ENCODE measurements at regions not wholly inside any gene's neighbourhood (a gene's known extent, or its start where the extent isn't known, plus 50 kb on each side); places are given as distances from the start of the nearest gene placed in this dataset.
"Not testable (repeated sequence)": the region's sequence is repeated elsewhere in the genome, so short reads cannot be mapped to it uniquely, and the experiment has no call there.

DNA sequence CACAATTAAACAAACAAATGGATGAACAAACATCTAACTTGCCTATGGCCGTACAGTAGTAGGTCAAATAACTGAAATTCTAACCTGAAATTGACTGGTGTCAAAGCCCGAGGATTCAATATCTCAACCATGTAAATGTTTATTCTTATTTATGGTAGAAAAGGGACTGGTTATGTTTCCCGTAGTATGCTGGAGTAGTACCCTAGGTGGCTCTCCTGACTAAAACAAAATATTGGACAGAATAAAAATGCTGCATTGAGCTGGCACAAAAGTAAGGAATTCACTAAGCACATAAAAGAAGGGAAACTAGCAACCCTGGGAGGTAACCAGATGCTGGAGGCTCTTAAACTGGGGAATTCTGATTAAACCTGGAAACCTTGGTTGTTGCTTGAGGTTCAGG lies 117.1 kb upstream of the PREP start:
- CTCF ChIA-PET, result no interaction called here
- H3K4me3 Mint-ChIP-seq, result no peak overlapping the region
- no peak for DNase-seq
- H3K9me3 Mint-ChIP-seq, result no peaks in the 10 kb centered on the region
- no peaks in the 10 kb centered on the region for H3K36me3 Mint-ChIP-seq
- no peaks in the 10 kb centered on the region for H3K4me1 Mint-ChIP-seq
- H3K27me3 Mint-ChIP-seq, result peaks cover 5% of the 10 kb centered on the region
- H3K27ac Mint-ChIP-seq, result no peak overlapping the region

DNA sequence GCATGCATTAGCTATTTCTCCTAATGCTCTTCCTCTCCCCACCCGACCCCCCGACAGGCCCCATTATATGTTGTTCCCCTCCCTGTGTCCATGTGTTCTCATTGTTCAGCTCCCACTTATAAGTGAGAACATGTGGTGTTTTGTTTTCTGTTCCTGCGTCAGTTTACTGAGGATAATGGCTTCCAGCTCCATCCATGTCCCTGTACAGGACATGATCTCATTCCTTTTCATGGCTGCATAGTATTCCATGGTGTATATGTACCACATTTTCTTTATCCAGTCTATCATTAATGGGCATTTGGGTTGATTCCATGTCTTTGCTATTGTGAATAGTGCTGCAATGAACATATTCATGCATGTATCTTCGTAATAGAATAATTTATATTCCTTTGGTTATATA lies 116.1 kb upstream of the PREP start:
- H3K9me3 Mint-ChIP-seq, H3K27ac Mint-ChIP-seq, H3K36me3 Mint-ChIP-seq, CTCF ChIA-PET, H3K4me3 Mint-ChIP-seq, H3K27me3 Mint-ChIP-seq, H3K4me1 Mint-ChIP-seq, DNase-seq: not testable (repeated sequence)

DNA sequence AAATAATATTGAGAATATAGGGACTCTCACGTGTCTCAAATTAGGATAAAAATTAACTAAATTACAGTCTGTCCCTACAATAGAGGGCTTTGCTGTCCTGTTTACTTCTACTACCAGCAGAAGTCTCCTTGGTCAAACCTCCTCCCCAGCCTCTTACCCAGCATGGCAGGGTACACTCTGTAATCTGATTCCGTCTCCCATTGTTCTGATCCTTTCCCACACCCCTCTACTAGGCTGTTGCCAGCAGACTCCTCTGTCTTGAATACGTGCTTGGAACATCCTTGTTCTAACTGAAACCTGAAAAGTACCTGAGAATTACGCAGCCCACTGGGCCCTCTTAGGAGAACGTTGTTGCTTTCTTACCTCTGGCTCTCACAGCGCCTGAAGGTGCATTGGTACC lies 112.2 kb upstream of the PREP start:
- Mint-ChIP-seq H3K4me3 (no peak overlapping the region), H3K27ac (no peak overlapping the region), H3K9me3 (no peaks in the 10 kb centered on the region), H3K4me1 (no peaks in the 10 kb centered on the region), H3K36me3 (no peaks in the 10 kb centered on the region), H3K27me3 (peaks cover 19% of the 10 kb centered on the region)
- CTCF ChIA-PET, result no interaction called here
- DNase-seq, result no peak

DNA sequence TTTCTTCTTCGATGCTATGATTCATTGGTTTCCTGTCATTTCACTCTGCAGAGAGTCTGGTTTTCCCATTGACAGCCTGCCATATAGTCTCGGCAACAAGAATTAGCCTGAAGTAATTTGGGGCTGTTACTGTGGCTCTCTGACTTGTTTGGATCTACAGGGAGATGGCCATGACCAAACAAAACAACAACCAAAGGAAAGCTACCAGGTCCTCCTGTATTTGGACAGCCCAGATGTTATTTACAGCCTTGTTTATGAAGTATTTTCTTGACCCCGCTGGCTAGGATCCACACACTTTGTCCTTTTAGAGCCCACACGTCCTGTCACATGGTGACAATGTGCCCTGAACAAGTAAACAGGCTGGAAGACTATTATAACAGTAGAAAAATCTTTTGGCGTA lies 111.4 kb upstream of the PREP start:
- Mint-ChIP-seq H3K27me3 (peaks cover 19% of the 10 kb centered on the region), H3K4me3 (no peak overlapping the region), H3K9me3 (no peaks in the 10 kb centered on the region), H3K36me3 (no peaks in the 10 kb centered on the region), H3K4me1 (no peaks in the 10 kb centered on the region), H3K27ac (no peak overlapping the region)
- CTCF ChIA-PET, result no interaction called here
- DNase-seq, result no peak

DNA sequence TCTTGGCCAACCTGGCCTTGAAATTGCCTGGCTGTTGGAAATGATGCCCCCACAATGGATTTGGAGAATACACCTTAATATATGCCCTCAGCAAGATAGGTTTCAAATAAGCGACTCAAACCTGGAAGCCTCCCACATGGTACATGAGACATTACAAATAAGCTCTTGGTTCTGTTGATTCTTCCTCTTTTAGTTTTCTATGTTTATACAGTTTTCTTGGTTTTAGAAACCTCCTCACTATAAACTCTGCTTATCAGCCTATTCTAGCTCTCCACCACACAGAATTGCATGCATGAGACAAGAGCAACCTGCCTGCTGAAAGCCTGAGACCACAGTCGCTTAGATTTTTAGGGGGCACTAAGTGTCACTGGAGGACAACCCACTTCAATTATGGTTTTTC lies 108.8 kb upstream of the PREP start:
- H3K27me3 Mint-ChIP-seq, result peaks cover 16% of the 10 kb centered on the region
- CTCF ChIA-PET, result no interaction called here
- H3K4me3 Mint-ChIP-seq, result no peak overlapping the region
- H3K27ac Mint-ChIP-seq, result no peak overlapping the region
- no peaks in the 10 kb centered on the region for H3K4me1 Mint-ChIP-seq
- H3K36me3 Mint-ChIP-seq, result no peaks in the 10 kb centered on the region
- H3K9me3 Mint-ChIP-seq, result no peaks in the 10 kb centered on the region
- DNase-seq, result no peak

DNA sequence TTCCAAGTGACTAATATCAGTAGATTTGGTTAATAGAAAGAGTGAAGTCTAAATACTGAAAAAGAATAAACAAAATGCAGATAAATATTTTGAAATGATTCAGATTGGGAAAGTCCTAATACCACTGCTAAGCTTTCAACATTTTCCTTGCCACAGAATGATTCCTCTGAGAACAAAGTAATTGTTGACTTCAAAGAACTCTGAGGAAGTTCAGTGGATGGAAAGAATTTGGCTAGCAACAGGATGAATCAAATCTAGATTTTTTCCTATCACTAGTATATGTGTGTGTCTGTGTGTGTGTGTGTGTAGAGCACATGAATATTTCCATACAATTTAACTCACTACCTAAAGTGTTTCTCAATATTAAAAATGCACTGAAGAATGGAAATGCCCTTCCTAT lies 107.9 kb upstream of the PREP start:
- H3K4me3 Mint-ChIP-seq, result no peak overlapping the region
- no peaks in the 10 kb centered on the region for H3K9me3 Mint-ChIP-seq
- H3K4me1 Mint-ChIP-seq, result no peaks in the 10 kb centered on the region
- CTCF ChIA-PET, result no interaction called here
- H3K27me3 Mint-ChIP-seq, result peaks cover 19% of the 10 kb centered on the region
- DNase-seq, result no peak
- H3K27ac Mint-ChIP-seq, result no peak overlapping the region
- H3K36me3 Mint-ChIP-seq, result no peaks in the 10 kb centered on the region

DNA sequence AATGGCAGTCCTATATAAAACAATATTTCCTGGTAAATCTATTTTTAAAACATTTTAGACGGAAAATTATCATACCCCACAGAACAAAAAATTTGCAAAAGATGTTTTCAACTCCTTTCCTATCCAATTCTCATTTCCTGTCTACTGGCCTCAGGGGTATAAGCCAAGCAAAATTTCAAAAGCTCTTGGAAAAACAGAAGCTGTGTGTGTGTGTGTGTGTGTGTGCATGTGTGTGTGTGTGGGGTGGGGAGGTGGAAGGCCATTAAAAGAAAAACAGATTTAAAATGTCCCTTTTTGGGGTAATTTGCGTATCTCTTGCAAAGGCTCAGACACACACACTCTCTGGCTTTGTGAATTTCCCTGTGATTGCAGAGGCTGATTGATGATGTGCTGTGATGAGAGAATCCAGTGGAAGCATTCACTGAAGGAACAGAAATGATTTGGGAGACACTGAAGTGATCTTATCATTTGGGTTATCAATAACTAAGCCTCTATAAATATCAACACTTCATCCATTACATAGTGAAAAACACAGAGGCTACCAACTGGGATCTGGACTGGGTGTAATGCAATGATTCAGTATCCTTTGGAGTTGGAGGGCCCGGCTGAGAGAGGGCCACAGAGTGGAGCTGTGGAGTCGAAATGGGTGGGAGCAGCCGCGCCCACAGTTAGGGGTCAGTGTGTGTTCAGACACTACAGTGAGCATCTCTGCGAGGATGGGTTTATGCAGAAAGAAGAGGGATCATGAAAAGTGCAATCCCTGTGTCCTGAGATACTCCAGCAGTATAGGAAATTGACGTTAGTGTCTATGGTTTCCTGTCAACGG lies 106.8 kb upstream of the PREP start:
- no peak overlapping the region for H3K27ac Mint-ChIP-seq
- no peaks in the 10 kb centered on the region for H3K9me3 Mint-ChIP-seq
- no peak overlapping the region for H3K4me3 Mint-ChIP-seq
- no peaks in the 10 kb centered on the region for H3K4me1 Mint-ChIP-seq
- no peaks in the 10 kb centered on the region for H3K36me3 Mint-ChIP-seq
- CTCF ChIA-PET, result no interaction called here
- peaks cover 20% of the 10 kb centered on the region for H3K27me3 Mint-ChIP-seq
- DNase-seq, result no peak

DNA sequence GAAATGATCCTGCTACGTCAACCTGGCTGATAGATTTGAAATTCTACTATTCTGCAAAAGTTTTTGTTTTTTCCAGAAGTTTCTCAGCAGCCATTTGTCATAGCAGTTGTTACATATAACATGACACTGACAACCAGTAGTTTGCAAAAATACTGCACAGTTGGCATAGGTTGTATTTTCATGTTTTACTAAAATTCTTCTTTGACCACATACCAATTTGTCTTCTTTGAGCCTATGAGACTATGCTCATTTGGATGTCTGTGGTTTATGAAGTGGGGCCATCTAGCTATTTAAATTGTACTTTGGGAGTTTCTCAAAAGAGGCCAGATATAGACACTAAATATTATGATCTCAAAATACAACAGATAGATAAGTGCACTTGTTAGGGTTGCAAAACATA lies 104.9 kb upstream of the PREP start:
- Mint-ChIP-seq H3K27ac (no peak overlapping the region), H3K4me3 (no peak overlapping the region), H3K9me3 (no peaks in the 10 kb centered on the region), H3K4me1 (no peaks in the 10 kb centered on the region), H3K36me3 (no peaks in the 10 kb centered on the region), H3K27me3 (peaks cover 17% of the 10 kb centered on the region)
- CTCF ChIA-PET, result no interaction called here
- no peak for DNase-seq

DNA sequence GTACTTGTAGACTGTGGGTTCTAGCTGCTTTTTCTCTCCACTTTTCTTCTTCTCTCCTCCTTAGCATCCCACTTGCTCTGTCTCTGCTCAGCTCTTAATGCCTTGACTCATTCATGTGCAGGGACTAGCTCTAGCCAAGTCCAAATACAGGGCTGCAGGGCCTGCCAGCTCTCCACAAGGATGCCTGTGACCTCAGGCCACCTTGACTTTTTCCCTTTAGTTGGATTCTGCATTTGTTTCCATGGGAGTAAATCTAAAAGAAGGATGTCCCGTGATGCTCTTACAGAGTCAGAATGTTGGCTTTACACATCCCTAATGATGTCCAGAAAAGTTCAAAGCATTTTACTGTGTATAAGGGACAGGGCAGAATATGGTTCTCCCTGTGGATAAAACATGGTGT lies 101.8 kb upstream of the PREP start:
- Mint-ChIP-seq H3K4me1 (no peaks in the 10 kb centered on the region), H3K4me3 (no peak overlapping the region), H3K36me3 (no peaks in the 10 kb centered on the region), H3K9me3 (no peaks in the 10 kb centered on the region), H3K27ac (no peak overlapping the region), H3K27me3 (peaks cover 17% of the 10 kb centered on the region)
- DNase-seq, result no peak
- CTCF ChIA-PET, result no interaction called here

DNA sequence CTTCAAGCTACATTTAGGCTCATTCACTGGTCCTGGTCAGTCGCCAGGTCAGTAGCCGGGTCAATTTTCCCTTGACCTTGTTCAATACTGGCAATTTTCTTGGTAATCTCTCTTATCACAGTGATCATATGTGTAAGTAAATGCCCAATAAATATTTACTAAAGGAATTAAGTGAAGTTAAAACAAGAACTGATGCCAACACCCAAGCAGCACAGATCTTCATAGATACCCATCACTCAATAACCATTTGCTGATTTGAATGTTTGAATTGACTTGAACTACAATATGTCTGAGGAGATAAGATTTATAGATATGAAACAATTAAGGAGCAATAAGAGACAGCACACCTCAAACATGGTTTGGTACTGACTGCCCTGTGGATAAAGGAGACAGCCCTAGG lies 100.8 kb upstream of the PREP start:
- Mint-ChIP-seq H3K4me1 (no peaks in the 10 kb centered on the region), H3K27ac (no peak overlapping the region), H3K4me3 (no peak overlapping the region), H3K9me3 (no peaks in the 10 kb centered on the region), H3K27me3 (peaks cover 17% of the 10 kb centered on the region), H3K36me3 (no peaks in the 10 kb centered on the region)
- CTCF ChIA-PET, result no interaction called here
- DNase-seq, result no peak

DNA sequence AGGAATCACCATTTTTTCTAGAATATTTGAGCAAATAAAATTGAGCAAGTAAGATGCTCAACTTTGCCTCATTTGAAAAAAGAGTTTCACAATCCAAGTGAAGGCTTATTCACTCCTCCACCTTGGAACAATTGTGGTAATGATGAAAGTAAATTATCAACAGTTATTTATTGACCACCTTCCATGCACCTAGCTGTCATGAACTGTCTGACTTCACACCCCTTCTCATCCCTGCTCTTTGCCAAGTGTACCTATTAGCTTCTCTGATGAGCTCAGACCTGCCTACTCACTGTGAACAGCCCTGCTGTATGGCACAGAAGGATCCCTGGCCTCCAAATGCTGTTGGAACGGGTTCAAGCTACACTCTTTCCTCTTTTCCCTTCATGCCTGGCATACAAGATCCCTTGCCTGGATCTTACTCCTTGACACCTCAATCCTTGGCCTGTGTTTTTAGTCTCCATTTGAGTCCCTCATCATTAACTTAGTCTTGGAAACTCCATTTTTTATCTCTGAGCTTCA lies 99.0 kb upstream of the PREP start:
- CTCF ChIA-PET, result no interaction called here
- no peaks in the 10 kb centered on the region for H3K9me3 Mint-ChIP-seq
- no peaks in the 10 kb centered on the region for H3K4me1 Mint-ChIP-seq
- no peak for DNase-seq
- no peaks in the 10 kb centered on the region for H3K36me3 Mint-ChIP-seq
- H3K4me3 Mint-ChIP-seq, result no peak overlapping the region
- no peak overlapping the region for H3K27ac Mint-ChIP-seq
- H3K27me3 Mint-ChIP-seq, result peaks cover 17% of the 10 kb centered on the region

DNA sequence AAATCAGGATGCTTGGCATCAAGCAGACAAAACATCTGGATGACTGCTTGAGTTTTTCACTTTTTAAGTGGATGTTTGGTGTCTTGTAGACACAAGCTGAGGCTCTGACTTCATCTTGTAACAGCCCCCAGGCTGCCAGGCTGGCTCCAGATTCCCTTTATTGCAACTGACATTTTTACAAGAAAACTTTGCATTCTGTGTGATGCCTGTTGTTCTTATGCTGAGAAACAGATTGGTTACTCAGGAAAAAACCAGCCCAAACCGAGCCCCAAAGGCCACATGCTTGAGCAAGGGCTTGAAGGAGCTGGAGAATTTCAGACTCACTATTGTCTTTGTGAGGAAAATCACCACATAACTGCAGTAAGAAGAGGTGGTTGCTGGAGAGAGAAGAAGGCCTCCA lies 98.4 kb upstream of the PREP start:
- H3K4me3 Mint-ChIP-seq, result no peak overlapping the region
- no peaks in the 10 kb centered on the region for H3K4me1 Mint-ChIP-seq
- DNase-seq, result no peak
- H3K9me3 Mint-ChIP-seq, result no peaks in the 10 kb centered on the region
- H3K27me3 Mint-ChIP-seq, result peaks cover 11% of the 10 kb centered on the region
- CTCF ChIA-PET, result no interaction called here
- no peak overlapping the region for H3K27ac Mint-ChIP-seq
- H3K36me3 Mint-ChIP-seq, result no peaks in the 10 kb centered on the region

DNA sequence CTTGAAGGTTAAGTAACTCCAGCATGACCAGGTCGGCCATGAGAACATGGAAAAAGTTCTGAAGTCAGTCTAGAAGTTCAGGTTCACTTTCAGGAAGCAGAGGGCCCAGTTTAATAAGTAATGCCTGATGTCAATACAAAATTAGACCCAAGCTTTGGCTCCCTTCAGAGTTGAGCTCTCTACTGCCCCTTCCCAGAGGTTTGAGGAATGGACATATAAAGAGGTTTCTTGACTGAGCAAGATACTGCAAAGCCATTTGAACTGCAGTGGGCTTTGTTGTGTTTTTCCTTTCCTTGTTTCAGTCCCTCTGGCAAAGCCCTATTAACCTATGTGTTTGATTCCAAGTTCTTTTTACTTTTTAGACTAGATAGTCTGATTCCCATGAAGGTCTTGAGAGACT lies 97.8 kb upstream of the PREP start:
- no peaks in the 10 kb centered on the region for H3K4me1 Mint-ChIP-seq
- H3K27ac Mint-ChIP-seq, result no peak overlapping the region
- no peak for DNase-seq
- CTCF ChIA-PET, result no interaction called here
- H3K4me3 Mint-ChIP-seq, result no peak overlapping the region
- peaks cover 11% of the 10 kb centered on the region for H3K27me3 Mint-ChIP-seq
- no peaks in the 10 kb centered on the region for H3K36me3 Mint-ChIP-seq
- H3K9me3 Mint-ChIP-seq, result no peaks in the 10 kb centered on the region

DNA sequence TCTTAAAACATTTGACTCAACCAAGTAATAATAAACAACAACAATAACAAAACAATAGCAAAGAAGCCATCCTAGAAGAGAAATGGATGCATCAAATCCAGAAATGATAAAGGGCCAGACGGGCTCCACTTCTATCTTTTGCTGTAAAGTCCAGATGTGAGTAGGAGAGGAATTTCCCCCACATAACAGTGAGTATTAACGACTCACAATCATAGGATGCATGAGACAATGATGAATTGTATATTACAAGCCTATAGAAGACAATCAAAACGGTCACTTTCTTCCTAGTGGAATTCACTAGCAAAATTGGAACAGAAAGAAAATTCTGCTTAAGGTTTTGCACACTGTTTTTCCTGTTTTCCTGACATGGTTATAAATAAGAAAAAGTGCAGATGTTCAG lies 97.0 kb upstream of the PREP start:
- H3K4me3 Mint-ChIP-seq, result no peak overlapping the region
- H3K27ac Mint-ChIP-seq, result no peak overlapping the region
- H3K9me3 Mint-ChIP-seq, result no peaks in the 10 kb centered on the region
- H3K27me3 Mint-ChIP-seq, result peaks cover 11% of the 10 kb centered on the region
- no peaks in the 10 kb centered on the region for H3K36me3 Mint-ChIP-seq
- DNase-seq, result no peak
- H3K4me1 Mint-ChIP-seq, result no peaks in the 10 kb centered on the region
- CTCF ChIA-PET, result interaction anchor here (1.3 kb wide), 1 partner anchor 16 kb away, joined by 4 read pairs; no protein-coding TSS in a partner anchor

DNA sequence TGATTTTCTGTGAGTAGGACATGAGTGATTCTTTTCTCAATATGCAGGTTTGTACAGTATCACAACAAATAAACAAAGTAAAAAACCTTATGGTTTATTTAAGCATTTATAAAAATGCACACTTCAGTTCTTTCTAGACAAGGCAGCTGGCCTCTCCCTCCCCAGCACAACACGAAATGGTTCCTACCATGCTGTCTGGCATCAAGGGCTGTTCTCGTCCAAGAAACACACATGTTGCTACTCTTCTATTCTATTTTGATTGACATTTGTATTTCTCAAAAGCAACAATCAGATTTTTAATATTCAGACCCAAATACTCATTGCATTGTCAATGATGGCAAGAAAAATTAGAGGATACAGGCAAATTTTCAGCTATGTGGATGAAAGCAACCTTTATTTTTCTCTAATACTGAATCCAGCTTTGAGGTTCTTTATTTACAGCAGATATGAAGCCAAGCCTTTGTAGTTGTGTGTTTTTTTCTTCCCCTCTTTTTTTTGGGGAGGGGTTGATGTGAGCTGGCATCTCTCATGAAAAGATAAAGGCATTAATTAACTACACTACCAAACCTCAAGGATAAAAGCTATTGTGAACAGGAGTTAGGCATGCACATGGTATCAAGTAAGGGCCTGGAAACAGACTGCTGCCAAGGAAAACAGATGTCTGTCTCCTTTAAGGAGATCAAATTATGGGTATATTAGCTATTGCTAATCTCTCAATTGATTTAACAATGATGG lies 96.4 kb upstream of the PREP start:
- Mint-ChIP-seq H3K9me3 (no peaks in the 10 kb centered on the region), H3K27ac (no peak overlapping the region), H3K27me3 (peaks cover 7% of the 10 kb centered on the region), H3K36me3 (no peaks in the 10 kb centered on the region), H3K4me1 (no peaks in the 10 kb centered on the region), H3K4me3 (no peak overlapping the region)
- CTCF ChIA-PET, result interaction anchor here (1.3 kb wide), 1 partner anchor 16 kb away, joined by 4 read pairs; no protein-coding TSS in a partner anchor
- DNase-seq, result no peak
